SK-N-SH (cell line): ENCODE measurements at regions not wholly inside any gene's neighbourhood (a gene's known extent, or its start where the extent isn't known, plus 50 kb on each side); places are given as distances from the start of the nearest gene placed in this dataset.

Experiments used
- CTCF ChIA-PET: fragments of 300-600, 350-600 bp; formaldehyde crosslinking; extraction: SDS; loops from one replicate; lab custom pipeline; 2021; lab: Yijun Ruan, JAX
- POLR2A ChIA-PET: fragments of 350-600 bp; sonication (Branson Sonifier 250); formaldehyde crosslinking; extraction: SDS; loops from one replicate; lab custom pipeline; 2020; ENCODE audit warnings: antibody characterized with exemption, inconsistent platforms; lab: Yijun Ruan, JAX
- DNase-seq: peaks from one replicate; pipeline ENCODE4 v3.0.0; 2012
- H2AFZ ChIP-seq: fragments of 200-600 bp; sonication (generic); 2 replicates; pipeline ENCODE4 v1.8.1; 2016; ENCODE audit warnings: antibody characterized with exemption, mild to moderate bottlenecking, low read depth
- H3F3A ChIP-seq: fragments of 200-600 bp; sonication (generic); replicated peaks from 2 replicates; pipeline ENCODE3; 2016; ENCODE audit warnings: antibody characterized with exemption, mild to moderate bottlenecking; ENCODE audit not compliant: insufficient read depth
- H3K27ac ChIP-seq, 2 experiments: fragments of 200-500 bp in 1 of 2; fragments of 200-600 bp in 1 of 2; sonication (Bioruptor generic) in 1 of 2; sonication (generic), shearing (Covaris generic) in 1 of 2; 2 replicates each; pipeline versions ENCODE4 v1.5.1 to v1.6.1; 2014 to 2016; ENCODE audit warnings: low read depth in 2 of 2, inconsistent platforms in 1 of 2, low read length in 1 of 2, mild to moderate bottlenecking in 1 of 2, mixed read lengths in 1 of 2
- H3K27me3 ChIP-seq: fragments of 200-600 bp; sonication (generic), shearing (Covaris generic); 2 replicates; pipeline ENCODE4 v1.6.1; 2016; ENCODE audit warnings: mixed run types; ENCODE audit not compliant: insufficient read depth
- H3K36me3 ChIP-seq, 2 experiments: fragments of 200-500 bp in 1 of 2; fragments of 200-600 bp in 1 of 2; sonication (Bioruptor generic) in 1 of 2; sonication (generic) in 1 of 2; replicated peaks in 1 of 2; 2 replicates each; pipeline versions ENCODE3 to v1.5.1; 2014 to 2016; ENCODE audit warnings: low read length in 1 of 2, mild to moderate bottlenecking in 1 of 2; ENCODE audit not compliant: insufficient read depth in 2 of 2, control insufficient read depth in 1 of 2
- H3K4me1 ChIP-seq, 2 experiments: fragments of 200-500 bp in 1 of 2; fragments of 200-600 bp in 1 of 2; sonication (Bioruptor generic) in 1 of 2; sonication (generic), shearing (Covaris generic) in 1 of 2; 2 replicates each; pipeline versions ENCODE4 v1.5.1 to v1.6.1; 2014 to 2016; ENCODE audit warnings: low read depth in 1 of 2, low read length in 1 of 2, mixed run types in 1 of 2; ENCODE audit not compliant: insufficient read depth in 2 of 2, control insufficient read depth in 1 of 2
- H3K4me2 ChIP-seq: fragments of 200-600 bp; sonication (generic), shearing (Covaris generic); 2 replicates; pipeline ENCODE4 v1.6.1; 2017; ENCODE audit warnings: mixed run types
- H3K4me3 ChIP-seq, 2 experiments: fragments of 200-500 bp in 1 of 2; fragments of 200-600 bp in 1 of 2; sonication (Bioruptor generic) in 1 of 2; sonication (generic), shearing (Covaris generic) in 1 of 2; 2 replicates each; pipeline versions ENCODE4 v1.5.1 to v1.8.1; 2014 to 2016; ENCODE audit warnings: low read depth in 2 of 2, inconsistent platforms in 1 of 2, low read length in 1 of 2, mild to moderate bottlenecking in 1 of 2, mixed read lengths in 1 of 2, moderate library complexity in 1 of 2
- H3K79me2 ChIP-seq: fragments of 200-600 bp; sonication (generic); 2 replicates; pipeline ENCODE4 v1.8.1; 2017; ENCODE audit warnings: mild to moderate bottlenecking; ENCODE audit not compliant: insufficient read depth
- H3K9ac ChIP-seq: fragments of 200-600 bp; sonication (generic); 2 replicates; pipeline ENCODE4 v1.6.1; 2017; ENCODE audit warnings: mixed run types
- H3K9me2 ChIP-seq: fragments of 200-600 bp; sonication (generic); 2 replicates; pipeline ENCODE4 v1.6.1; 2017; ENCODE audit warnings: mixed run types
- H3K9me3 ChIP-seq: fragments of 200-600 bp; sonication (generic); 2 replicates; pipeline ENCODE4 v1.6.1; 2017; ENCODE audit warnings: mixed run types, mild to moderate bottlenecking, moderate library complexity
- H4K20me1 ChIP-seq: fragments of 200-600 bp; sonication (generic); 2 replicates; pipeline ENCODE4 v1.6.1; 2017; ENCODE audit warnings: mild to moderate bottlenecking, mixed run types; ENCODE audit not compliant: insufficient read depth
- CHD2 ChIP-seq: fragments of 150-350 bp; IDR thresholded peaks from 2 replicates; pipeline ENCODE4 v1.6.1; 2018; ENCODE audit warnings: low read length; ENCODE audit not compliant: partially characterized antibody
- ELF1 ChIP-seq: IDR thresholded peaks from 2 replicates; pipeline ENCODE4 v1.4.0; 2012
- EP300 ChIP-seq, 2 experiments: IDR thresholded peaks; 2 replicates each; pipeline versions ENCODE4 v1.4.0 to v1.6.1; 2012; ENCODE audit warnings: borderline replicate concordance in 1 of 2, low read depth in 1 of 2, low read length in 1 of 2
- EZH2phosphoT487 ChIP-seq: fragments of 200-600 bp; sonication (generic); IDR thresholded peaks from 2 replicates; pipeline ENCODE4 v1.6.1; 2017; ENCODE audit warnings: low read depth, mixed run types, mild to moderate bottlenecking, antibody characterized with exemption, moderate library complexity, borderline replicate concordance
- FOXJ3 ChIP-seq: sonication (generic); formaldehyde crosslinking; IDR thresholded peaks from 2 replicates; pipeline ENCODE4 v1.5.1; 2020; ENCODE audit warnings: mild to moderate bottlenecking, missing genetic modification reagents
- FOXM1 ChIP-seq: IDR thresholded peaks from 2 replicates; pipeline ENCODE4 v1.4.0; 2012; ENCODE audit warnings: low read depth, mild to moderate bottlenecking
- GABPA ChIP-seq: IDR thresholded peaks from 2 replicates; pipeline ENCODE4 v1.4.0; 2012; ENCODE audit warnings: low read depth, mild to moderate bottlenecking
- GATA2 ChIP-seq: sonication (generic); formaldehyde crosslinking; IDR thresholded peaks from 2 replicates; pipeline ENCODE4 v1.5.0; 2020; ENCODE audit warnings: mild to moderate bottlenecking, missing genetic modification reagents
- JUND ChIP-seq: IDR thresholded peaks from 2 replicates; pipeline ENCODE4 v1.4.0; 2012
- MXI1 ChIP-seq: IDR thresholded peaks from 2 replicates; pipeline ENCODE4 v1.6.1; 2012; ENCODE audit warnings: mild to moderate bottlenecking, low read depth, low read length, improper control_type of control experiment
- POLR2AphosphoS5 ChIP-seq: IDR thresholded peaks from 2 replicates; pipeline ENCODE4 v1.6.1; 2012; ENCODE audit warnings: low read depth, low read length
- RFX5 ChIP-seq: IDR thresholded peaks from 2 replicates; pipeline ENCODE4 v1.6.1; 2012; ENCODE audit warnings: mild to moderate bottlenecking, improper control_type of control experiment, low read length
- RXRA ChIP-seq: IDR thresholded peaks from 2 replicates; pipeline ENCODE4 v1.4.0; 2012; ENCODE audit warnings: low read depth, mild to moderate bottlenecking, borderline replicate concordance
- TAF1 ChIP-seq: IDR thresholded peaks from 2 replicates; pipeline ENCODE4 v1.6.1; 2012; ENCODE audit warnings: low read depth, mild to moderate bottlenecking, low read length, moderate library complexity, borderline replicate concordance
- TCF12 ChIP-seq: IDR thresholded peaks from 2 replicates; pipeline ENCODE4 v1.4.0; 2012
- TEAD4 ChIP-seq: IDR thresholded peaks from 2 replicates; pipeline ENCODE4 v1.4.0; 2012; ENCODE audit warnings: mild to moderate bottlenecking, borderline replicate concordance; ENCODE audit not compliant: insufficient read depth
- WGBS: methylation state at CpG from one replicate; pipeline ENCODE4 v1.1.6; 2017; ENCODE audit warnings: low lambda C conversion rate; 5-methylcytosine and 5-hydroxymethylcytosine counted together
- TF ChIP-seq, protein P1 (sequence below): IDR thresholded peaks from 2 replicates; pipeline ENCODE4; 2012
- TF ChIP-seq, protein P2 (sequence below): IDR thresholded peaks from 2 replicates; pipeline ENCODE4 v1.4.0; 2012; ENCODE audit warnings: low read depth
- TF ChIP-seq, protein P3 (sequence below): fragments of 150-350 bp; IDR thresholded peaks from 2 replicates; pipeline ENCODE4 v1.6.1; 2016; ENCODE audit warnings: mild to moderate bottlenecking, low read depth, low read length
- TF ChIP-seq, protein P4 (sequence below): IDR thresholded peaks from 2 replicates; pipeline ENCODE4 v1.6.1; 2012; ENCODE audit warnings: mild to moderate bottlenecking, low read depth, low read length, moderate library complexity

DNA sequence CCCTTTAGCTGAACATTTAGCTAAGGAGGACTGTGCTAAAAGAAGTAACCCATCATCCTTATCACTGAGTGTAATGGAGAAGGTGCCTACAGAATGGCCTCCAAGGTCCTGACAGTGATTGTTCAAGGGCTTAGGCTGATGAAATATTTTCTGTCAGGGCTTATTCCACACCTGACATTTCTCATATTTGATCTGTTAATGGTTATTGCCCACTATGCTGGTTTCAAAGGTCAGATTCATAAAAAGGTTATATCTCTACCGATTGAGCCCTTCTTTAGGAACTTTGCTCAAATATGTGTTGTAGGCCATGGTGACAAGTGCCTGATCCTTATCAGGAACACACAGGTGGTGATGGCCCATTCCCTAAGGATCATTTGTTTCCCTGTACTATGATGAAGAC is 766.4 kb upstream of the ADGRL2 start (continued):
- TF ChIP-seq, protein P1, sequence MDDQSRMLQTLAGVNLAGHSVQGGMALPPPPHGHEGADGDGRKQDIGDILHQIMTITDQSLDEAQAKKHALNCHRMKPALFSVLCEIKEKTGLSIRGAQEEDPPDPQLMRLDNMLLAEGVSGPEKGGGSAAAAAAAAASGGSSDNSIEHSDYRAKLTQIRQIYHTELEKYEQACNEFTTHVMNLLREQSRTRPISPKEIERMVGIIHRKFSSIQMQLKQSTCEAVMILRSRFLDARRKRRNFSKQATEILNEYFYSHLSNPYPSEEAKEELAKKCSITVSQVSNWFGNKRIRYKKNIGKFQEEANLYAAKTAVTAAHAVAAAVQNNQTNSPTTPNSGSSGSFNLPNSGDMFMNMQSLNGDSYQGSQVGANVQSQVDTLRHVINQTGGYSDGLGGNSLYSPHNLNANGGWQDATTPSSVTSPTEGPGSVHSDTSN, result no peak
- TF ChIP-seq MXI1 (no peak), ELF1 (no peak), RXRA (no peak), CHD2 (no peak), TEAD4 (no peak)
- TF ChIP-seq, protein P2, sequence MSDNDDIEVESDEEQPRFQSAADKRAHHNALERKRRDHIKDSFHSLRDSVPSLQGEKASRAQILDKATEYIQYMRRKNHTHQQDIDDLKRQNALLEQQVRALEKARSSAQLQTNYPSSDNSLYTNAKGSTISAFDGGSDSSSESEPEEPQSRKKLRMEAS, result no peak

DNA sequence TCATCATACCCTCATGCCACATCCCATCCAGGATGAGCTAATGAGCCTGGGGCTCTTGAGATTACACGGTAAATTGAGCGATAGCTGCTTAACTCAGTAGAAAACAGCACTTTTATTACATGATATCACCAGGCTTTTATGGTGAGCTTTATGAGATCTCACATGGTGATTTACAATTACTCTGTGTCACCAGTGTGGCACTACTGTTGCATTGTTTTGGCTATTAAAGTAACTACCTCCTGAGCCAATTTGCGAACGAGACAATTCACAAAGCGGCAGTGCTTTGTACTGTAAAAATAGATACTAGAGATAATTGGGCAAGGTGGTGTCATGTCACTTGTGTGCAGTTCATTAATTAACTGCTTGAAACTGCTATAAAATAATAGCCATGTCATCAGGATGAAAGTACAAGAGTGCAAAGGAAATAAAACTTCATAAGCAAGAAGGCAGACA is 767.7 kb upstream of the ADGRL2 start:
- peak; percentile 14 for DNase-seq
- no peak for TF ChIP-seq POLR2AphosphoS5
- no peak for TF ChIP-seq FOXM1
- TF ChIP-seq EP300 (IDR thresholded peaks at IDR 0.05; ENCODE audit: borderline replicate concordance in 1 of 2, low read depth in 1 of 2, low read length in 1 of 2), result no peak
- H3K9ac ChIP-seq, result no peak overlapping the region
- ChIA-PET CTCF (no interaction called here), POLR2A (no interaction called here)
- H3K27me3 ChIP-seq, result no peaks in the 10 kb centered on the region
- H2AFZ ChIP-seq, result no peak overlapping the region
- no peaks in the 10 kb centered on the region for H4K20me1 ChIP-seq
- no peaks in the 10 kb centered on the region for H3F3A ChIP-seq
- H3K4me1 ChIP-seq, result no peaks in the 10 kb centered on the region
- H3K4me3 ChIP-seq, result no peak overlapping the region
- no peak overlapping the region for H3K27ac ChIP-seq
- H3K4me2 ChIP-seq, result no peak overlapping the region
- H3K9me2 ChIP-seq, result no peaks in the 10 kb centered on the region
- H3K9me3 ChIP-seq, result no peaks in the 10 kb centered on the region
- 93% methylated on average over 5 of the region's 5 CpGs for WGBS
- no peaks in the 10 kb centered on the region for H3K79me2 ChIP-seq
- H3K36me3 ChIP-seq, result no peaks in the 10 kb centered on the region

DNA sequence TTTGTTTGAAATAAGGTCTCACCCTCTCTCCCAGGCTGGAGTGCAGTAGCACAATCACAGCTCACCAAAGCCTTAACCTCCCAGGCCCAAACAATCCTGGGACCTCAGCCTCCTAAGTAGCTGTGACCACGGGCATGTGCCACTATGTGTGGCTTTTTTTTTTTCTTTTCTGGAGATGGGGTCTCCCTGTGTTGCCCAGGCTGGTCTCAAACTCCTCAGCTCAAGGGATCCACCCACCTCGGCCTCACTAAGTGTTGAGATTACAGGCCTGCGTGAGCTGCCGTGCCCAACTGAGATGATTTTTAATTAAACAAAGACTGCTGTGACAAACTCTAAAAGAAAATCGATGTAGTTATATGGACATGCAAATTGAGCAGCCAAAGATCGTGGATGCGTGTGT is 768.4 kb upstream of the ADGRL2 start:
- Histone ChIP-seq H3K9ac (no peak overlapping the region), H3K27me3 (no peaks in the 10 kb centered on the region), H3K4me2 (no peak overlapping the region), H4K20me1 (no peaks in the 10 kb centered on the region), H3F3A (no peaks in the 10 kb centered on the region), H3K36me3 (no peaks in the 10 kb centered on the region), H2AFZ (no peak overlapping the region), H3K79me2 (no peaks in the 10 kb centered on the region), H3K4me3 (no peak overlapping the region), H3K4me1 (no peaks in the 10 kb centered on the region), H3K9me2 (no peaks in the 10 kb centered on the region), H3K27ac (no peak overlapping the region), H3K9me3 (no peaks in the 10 kb centered on the region)
- ChIA-PET CTCF (no interaction called here), POLR2A (no interaction called here)
- WGBS, result 68% methylated on average over 7 of the region's 7 CpGs
- DNase-seq, result no peak
- TF ChIP-seq RFX5, result no peak
- TF ChIP-seq, protein P3, sequence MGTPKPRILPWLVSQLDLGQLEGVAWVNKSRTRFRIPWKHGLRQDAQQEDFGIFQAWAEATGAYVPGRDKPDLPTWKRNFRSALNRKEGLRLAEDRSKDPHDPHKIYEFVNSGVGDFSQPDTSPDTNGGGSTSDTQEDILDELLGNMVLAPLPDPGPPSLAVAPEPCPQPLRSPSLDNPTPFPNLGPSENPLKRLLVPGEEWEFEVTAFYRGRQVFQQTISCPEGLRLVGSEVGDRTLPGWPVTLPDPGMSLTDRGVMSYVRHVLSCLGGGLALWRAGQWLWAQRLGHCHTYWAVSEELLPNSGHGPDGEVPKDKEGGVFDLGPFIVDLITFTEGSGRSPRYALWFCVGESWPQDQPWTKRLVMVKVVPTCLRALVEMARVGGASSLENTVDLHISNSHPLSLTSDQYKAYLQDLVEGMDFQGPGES, result no peak
- TF ChIP-seq GABPA, result no peak
- TF ChIP-seq EP300 (IDR thresholded peaks at IDR 0.05; ENCODE audit: borderline replicate concordance in 1 of 2, low read depth in 1 of 2, low read length in 1 of 2), result no peak
- no peak for TF ChIP-seq FOXJ3 (CRISPR knock-in tag)
- no peak for TF ChIP-seq JUND
- TF ChIP-seq TAF1, result no peak
- no peak for TF ChIP-seq FOXM1
- TF ChIP-seq GATA2, result no peak
- no peak for TF ChIP-seq TEAD4
- TF ChIP-seq MXI1, result no peak
- TF ChIP-seq, protein P1, result no peak
- TF ChIP-seq EZH2phosphoT487, result no peak
- TF ChIP-seq TCF12, result no peak
- TF ChIP-seq, protein P4, sequence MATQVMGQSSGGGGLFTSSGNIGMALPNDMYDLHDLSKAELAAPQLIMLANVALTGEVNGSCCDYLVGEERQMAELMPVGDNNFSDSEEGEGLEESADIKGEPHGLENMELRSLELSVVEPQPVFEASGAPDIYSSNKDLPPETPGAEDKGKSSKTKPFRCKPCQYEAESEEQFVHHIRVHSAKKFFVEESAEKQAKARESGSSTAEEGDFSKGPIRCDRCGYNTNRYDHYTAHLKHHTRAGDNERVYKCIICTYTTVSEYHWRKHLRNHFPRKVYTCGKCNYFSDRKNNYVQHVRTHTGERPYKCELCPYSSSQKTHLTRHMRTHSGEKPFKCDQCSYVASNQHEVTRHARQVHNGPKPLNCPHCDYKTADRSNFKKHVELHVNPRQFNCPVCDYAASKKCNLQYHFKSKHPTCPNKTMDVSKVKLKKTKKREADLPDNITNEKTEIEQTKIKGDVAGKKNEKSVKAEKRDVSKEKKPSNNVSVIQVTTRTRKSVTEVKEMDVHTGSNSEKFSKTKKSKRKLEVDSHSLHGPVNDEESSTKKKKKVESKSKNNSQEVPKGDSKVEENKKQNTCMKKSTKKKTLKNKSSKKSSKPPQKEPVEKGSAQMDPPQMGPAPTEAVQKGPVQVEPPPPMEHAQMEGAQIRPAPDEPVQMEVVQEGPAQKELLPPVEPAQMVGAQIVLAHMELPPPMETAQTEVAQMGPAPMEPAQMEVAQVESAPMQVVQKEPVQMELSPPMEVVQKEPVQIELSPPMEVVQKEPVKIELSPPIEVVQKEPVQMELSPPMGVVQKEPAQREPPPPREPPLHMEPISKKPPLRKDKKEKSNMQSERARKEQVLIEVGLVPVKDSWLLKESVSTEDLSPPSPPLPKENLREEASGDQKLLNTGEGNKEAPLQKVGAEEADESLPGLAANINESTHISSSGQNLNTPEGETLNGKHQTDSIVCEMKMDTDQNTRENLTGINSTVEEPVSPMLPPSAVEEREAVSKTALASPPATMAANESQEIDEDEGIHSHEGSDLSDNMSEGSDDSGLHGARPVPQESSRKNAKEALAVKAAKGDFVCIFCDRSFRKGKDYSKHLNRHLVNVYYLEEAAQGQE, result no peak
- TF ChIP-seq CHD2, result no peak
